Breast epithelium (tissue), 3 donors: ENCODE measurements at regions not wholly inside any gene's neighbourhood (a gene's known extent, or its start where the extent isn't known, plus 50 kb on each side); places are given as distances from the start of the nearest gene placed in this dataset.

ENCODE experiments used
- CTCF ChIP-seq, 3 donors: fragments of 450-650 bp; IDR thresholded peaks; one replicate each; pipeline ENCODE4 v1.5.1; 2016 to 2017; ENCODE audit warnings: antibody characterized with exemption in 3 of 3, mild to moderate bottlenecking in 3 of 3, moderate library complexity in 3 of 3
- POLR2A ChIP-seq: fragments of 450-650 bp; IDR thresholded peaks from one replicate; pipeline ENCODE4 v1.6.1; 2016; ENCODE audit warnings: antibody characterized with exemption, mild to moderate bottlenecking, moderate library complexity

DNA sequence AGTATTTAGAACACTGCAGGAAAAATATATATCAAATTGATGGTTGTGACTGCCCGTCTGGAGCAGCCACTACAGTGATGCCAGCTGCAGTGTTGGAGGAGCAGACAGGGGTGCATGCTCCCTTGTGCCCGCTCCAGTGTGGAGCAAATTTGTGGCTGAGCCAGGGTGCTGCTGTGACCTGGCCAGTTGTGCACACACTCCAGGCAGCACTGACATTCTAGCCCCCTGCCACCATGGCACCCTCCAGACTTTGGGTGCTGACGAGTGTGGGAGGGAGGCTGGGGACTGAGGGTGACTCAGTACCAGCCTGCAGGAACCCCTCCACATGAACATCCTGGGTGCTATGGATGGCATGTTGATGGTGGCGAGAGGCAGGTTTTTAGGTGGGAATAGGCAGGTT, 160.0 kb upstream of the PCDH15 start:
- no peak for TF ChIP-seq POLR2A
- no peak for TF ChIP-seq CTCF (IDR thresholded peaks at IDR 0.05)
